H9 (cell line): ENCODE measurements at regions not wholly inside any gene's neighbourhood (a gene's known extent, or its start where the extent isn't known, plus 50 kb on each side); places are given as distances from the start of the nearest gene placed in this dataset. TPM values are rescaled to one million over a fixed set of nuclear protein-coding genes. Genes with fewer than 3 reads are reported as not detected.

Source experiments
- DNase-seq: peaks from one replicate; pipeline ENCODE4 v3.0.0-alpha.2; 2017
- H2AFZ ChIP-seq: one replicate; pipeline ENCODE4 v1.6.1; 2013; ENCODE audit warnings: mild to moderate bottlenecking, low read length, control low read depth, moderate library complexity
- H2AK5ac ChIP-seq: 2 replicates; pipeline ENCODE4 v1.6.1; 2013; ENCODE audit warnings: low read length, control low read depth, mixed read lengths; ENCODE audit not compliant: insufficient read length
- H2BK120ac ChIP-seq: one replicate; pipeline ENCODE4 v1.6.1; 2013; ENCODE audit warnings: low read depth, mild to moderate bottlenecking, low read length, control low read depth, inconsistent platforms; ENCODE audit not compliant: poor library complexity, severe bottlenecking
- H2BK12ac ChIP-seq: 2 replicates; pipeline ENCODE4 v1.6.1; 2013; ENCODE audit warnings: low read length, control low read depth, mixed read lengths, low read depth; ENCODE audit not compliant: insufficient read length
- H2BK15ac ChIP-seq: 2 replicates; pipeline ENCODE4 v1.6.1; 2013; ENCODE audit warnings: low read depth, low read length, control low read depth
- H2BK20ac ChIP-seq: one replicate; pipeline ENCODE4 v1.6.1; 2013; ENCODE audit warnings: low read depth, mild to moderate bottlenecking, low read length, control low read depth, inconsistent platforms; ENCODE audit not compliant: poor library complexity, severe bottlenecking
- H2BK5ac ChIP-seq: 2 replicates; pipeline ENCODE4 v1.6.1; 2013; ENCODE audit warnings: low read length, control low read depth, mixed read lengths; ENCODE audit not compliant: insufficient read length
- H3K14ac ChIP-seq: 2 replicates; pipeline ENCODE4 v1.6.1; 2013; ENCODE audit warnings: low read length, control low read depth; ENCODE audit not compliant: insufficient read depth
- H3K18ac ChIP-seq: 2 replicates; pipeline ENCODE4 v1.6.1; 2013; ENCODE audit warnings: low read depth, mild to moderate bottlenecking, mixed read lengths, low read length, control low read depth; ENCODE audit not compliant: insufficient read length
- H3K23ac ChIP-seq: 2 replicates; pipeline ENCODE4 v1.6.1; 2013; ENCODE audit warnings: low read length, control low read depth, mixed read lengths, low read depth; ENCODE audit not compliant: insufficient read length
- H3K23me2 ChIP-seq: 2 replicates; pipeline ENCODE4 v1.6.1; 2013; ENCODE audit warnings: low read depth, mild to moderate bottlenecking, mixed read lengths, low read length, control low read depth; ENCODE audit not compliant: insufficient read length, poor library complexity, severe bottlenecking
- H3K27ac ChIP-seq: 2 replicates; pipeline ENCODE4 v1.5.1; 2013; ENCODE audit warnings: low read length, control low read depth, mixed read lengths, low read depth; ENCODE audit not compliant: insufficient read length
- H3K27me3 ChIP-seq: 2 replicates; pipeline ENCODE4 v1.6.1; 2013; ENCODE audit warnings: low read length, control low read depth, inconsistent platforms; ENCODE audit not compliant: insufficient read depth
- H3K4ac ChIP-seq: 2 replicates; pipeline ENCODE4 v1.6.1; 2013; ENCODE audit warnings: low read depth, mild to moderate bottlenecking, control low read depth, inconsistent platforms, low read length, moderate library complexity
- H3K4me1 ChIP-seq: 2 replicates; pipeline ENCODE4 v1.6.1; 2013; ENCODE audit warnings: low read length, control low read depth, inconsistent platforms; ENCODE audit not compliant: insufficient read depth
- H3K4me2 ChIP-seq: 2 replicates; pipeline ENCODE4 v1.6.1; 2013; ENCODE audit warnings: low read length, control low read depth, mixed read lengths; ENCODE audit not compliant: insufficient read length, insufficient read depth
- H3K56ac ChIP-seq: 2 replicates; pipeline ENCODE4 v1.6.1; 2013; ENCODE audit warnings: low read depth, mild to moderate bottlenecking, mixed read lengths, low read length, control low read depth; ENCODE audit not compliant: insufficient read length
- H3K79me1 ChIP-seq: 2 replicates; pipeline ENCODE4 v1.6.1; 2013; ENCODE audit warnings: low read depth, mild to moderate bottlenecking, moderate library complexity, low read length, control low read depth, inconsistent platforms; ENCODE audit not compliant: insufficient read depth, poor library complexity, severe bottlenecking
- H3K79me2 ChIP-seq: 2 replicates; pipeline ENCODE4 v1.6.1; 2013; ENCODE audit warnings: low read length, control low read depth, inconsistent platforms; ENCODE audit not compliant: insufficient read depth
- H3K9ac ChIP-seq: 2 replicates; pipeline ENCODE4 v1.6.1; 2013; ENCODE audit warnings: low read length, control low read depth, mixed read lengths; ENCODE audit not compliant: insufficient read length; ENCODE audit errors: extremely low read depth
- H3K9me3 ChIP-seq: one replicate; pipeline ENCODE4 v1.6.1; 2013; ENCODE audit warnings: low read depth, low read length, inconsistent platforms; ENCODE audit not compliant: control insufficient read depth
- H3T11ph ChIP-seq: one replicate; pipeline ENCODE4 v1.6.1; 2013; ENCODE audit warnings: mild to moderate bottlenecking, low read length, control low read depth, inconsistent platforms
- H4K20me1 ChIP-seq: one replicate; pipeline ENCODE4 v1.6.1; 2013; ENCODE audit not compliant: control insufficient read depth, insufficient read length, insufficient read depth
- H4K5ac ChIP-seq: 2 replicates; pipeline ENCODE4 v1.6.1; 2013; ENCODE audit warnings: low read depth, mild to moderate bottlenecking, mixed read lengths, low read length, control low read depth; ENCODE audit not compliant: insufficient read length
- H4K8ac ChIP-seq: replicated peaks from 2 replicates; pipeline ENCODE4 v1.6.1; 2013; ENCODE audit warnings: low read length, control low read depth, mixed read lengths, low read depth; ENCODE audit not compliant: insufficient read length
- H4K91ac ChIP-seq: 2 replicates; pipeline ENCODE4 v1.6.1; 2013; ENCODE audit warnings: low read depth, mild to moderate bottlenecking, moderate library complexity, mixed read lengths, low read length, control low read depth; ENCODE audit not compliant: insufficient read length
- H3K27ac Mint-ChIP-seq, 3 experiments: 2 replicates in 2 of 3; 3 replicates in 1 of 3; pipeline ENCODE4 v1.8.0; 2020 to 2021; ENCODE audit warnings: mixed read lengths in 3 of 3, mild to moderate bottlenecking in 1 of 3, moderate library complexity in 1 of 3
- H3K27me3 Mint-ChIP-seq: 2 replicates; pipeline ENCODE4 v1.8.0; 2021; ENCODE audit warnings: low read depth, mild to moderate bottlenecking, moderate library complexity, mixed read lengths
- H3K36me3 Mint-ChIP-seq, 3 experiments: 2 replicates in 2 of 3; 3 replicates in 1 of 3; pipeline ENCODE4 v1.8.0; 2020 to 2021; ENCODE audit warnings: low read depth in 3 of 3, mixed read lengths in 3 of 3; ENCODE audit not compliant: insufficient read depth in 1 of 3
- H3K4me1 Mint-ChIP-seq, 2 experiments: 2 replicates each; pipeline ENCODE4 v1.8.0; 2020; ENCODE audit warnings: mixed read lengths in 2 of 2
- H3K4me3 Mint-ChIP-seq, 2 experiments: 2 replicates in 1 of 2; 3 replicates in 1 of 2; pipeline ENCODE4 v1.8.0; 2020 to 2021; ENCODE audit warnings: mild to moderate bottlenecking in 2 of 2, mixed read lengths in 2 of 2, moderate library complexity in 1 of 2
- H3K9me3 Mint-ChIP-seq, 2 experiments: 2 replicates in 1 of 2; 3 replicates in 1 of 2; pipeline ENCODE4 v1.8.0; 2020; ENCODE audit warnings: mild to moderate bottlenecking in 2 of 2, mixed read lengths in 2 of 2, moderate library complexity in 1 of 2
- CTCF ChIP-seq: fragments of 200-600 bp; sonication (generic); conservative IDR thresholded peaks from 3 replicates; pipeline ENCODE4 v1.8.0; 2021; ENCODE audit warnings: antibody characterized with exemption, mild to moderate bottlenecking
- WGBS: extraction: QIAGEN DNeasy Blood & Tissue Kit; methylation state at CpG from one replicate; pipeline ENCODE4 v1.1.7; 2013; ENCODE audit warnings: missing lambda C conversion rate, low lambda C conversion rate, mixed read lengths; ENCODE audit not compliant: insufficient read length; ENCODE audit errors: extremely low coverage; 5-methylcytosine and 5-hydroxymethylcytosine counted together
- microRNA-seq: library from miRNA; unstranded; fragments of <30 nt; microRNA quantifications from one replicate; pipeline ENCODE4, GENCODE V29; 2020; ENCODE audit warnings: borderline microRNAs expressed

GRCh38 chr4:184968366-184968765 is 49.9 kb upstream of the HELT start:
- H3K9ac ChIP-seq, result no peak overlapping the region
- H4K20me1 ChIP-seq, result no peaks in the 10 kb centered on the region
- no peaks in the 10 kb centered on the region for H3K79me2 ChIP-seq
- H3K27me3 ChIP-seq, result no peaks in the 10 kb centered on the region
- H4K91ac ChIP-seq, result no peak overlapping the region
- no peaks in the 10 kb centered on the region for H3K9me3 ChIP-seq
- no peak overlapping the region for H3K27ac Mint-ChIP-seq
- no peaks in the 10 kb centered on the region for H3K4me1 Mint-ChIP-seq
- H3K14ac ChIP-seq, result no peak overlapping the region
- H4K8ac ChIP-seq, result no peak overlapping the region
- no CpG with 5 or more reads among the region's 3 CpGs for WGBS
- no peaks in the 10 kb centered on the region for H3K23me2 ChIP-seq
- H4K5ac ChIP-seq, result no peak overlapping the region
- no peak overlapping the region for H2BK15ac ChIP-seq
- no peak overlapping the region for H3K56ac ChIP-seq
- no peak overlapping the region for H3K4me2 ChIP-seq
- no peak overlapping the region for H2BK120ac ChIP-seq
- peaks cover 44 to 52% of the 10 kb centered on the region in 2 experiments for H3K9me3 Mint-ChIP-seq
- TF ChIP-seq CTCF, result no peak
- H3K18ac ChIP-seq, result no peak overlapping the region
- H3K23ac ChIP-seq, result no peak overlapping the region
- H2AFZ ChIP-seq, result no peak overlapping the region
- DNase-seq, result no peak
- H3K27ac ChIP-seq, result no peak overlapping the region
- H3K4me1 ChIP-seq, result no peaks in the 10 kb centered on the region
- H3K4me3 Mint-ChIP-seq, result no peak overlapping the region
- H3T11ph ChIP-seq, result no peak overlapping the region
- no peak overlapping the region for H2BK20ac ChIP-seq
- no peak overlapping the region for H3K4ac ChIP-seq
- H2BK12ac ChIP-seq, result no peak overlapping the region
- H3K79me1 ChIP-seq, result no peaks in the 10 kb centered on the region
- peaks cover 11 to 44% (median 14%) of the 10 kb centered on the region in 3 experiments for H3K36me3 Mint-ChIP-seq
- H2BK5ac ChIP-seq, result no peak overlapping the region
- peaks cover 16% of the 10 kb centered on the region for H3K27me3 Mint-ChIP-seq
- H2AK5ac ChIP-seq, result no peak overlapping the region

Small RNA genes lying in the stretch of these regions (microRNA-seq; reads per million reads assigned to microRNA genes)
- gene MIR4455, result not detected
